ENCODE measurements at regions not wholly inside any gene's neighbourhood (a gene's known extent, or its start where the extent isn't known, plus 50 kb on each side); places are given as distances from the start of the nearest gene placed in this dataset.

- TF ChIP-seq, protein P1, sequence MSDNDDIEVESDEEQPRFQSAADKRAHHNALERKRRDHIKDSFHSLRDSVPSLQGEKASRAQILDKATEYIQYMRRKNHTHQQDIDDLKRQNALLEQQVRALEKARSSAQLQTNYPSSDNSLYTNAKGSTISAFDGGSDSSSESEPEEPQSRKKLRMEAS (IDR thresholded peaks at IDR 0.05), result peak; percentile 61
- TF ChIP-seq TEAD4 (IDR thresholded peaks at IDR 0.05) (peak; percentile 78; the same call in 1 of the 2 replicates), CREB1 (IDR thresholded peaks at IDR 0.05; ENCODE audit: low read depth) (peak; percentile 91), TAF1 (IDR thresholded peaks at IDR 0.05; ENCODE audit: low read depth) (no peak), EGR1 (IDR thresholded peaks at IDR 0.05) (no peak), CEBPB (IDR thresholded peaks at IDR 0.05) (peak; percentile 100), NFIC (IDR thresholded peaks at IDR 0.05) (peak; percentile 92), FOXM1 (IDR thresholded peaks at IDR 0.05; ENCODE audit: borderline replicate concordance, low read depth) (peak; percentile 98), EP300 (IDR thresholded peaks at IDR 0.05; ENCODE audit: borderline replicate concordance) (peak; percentile 98), USF1 (IDR thresholded peaks at IDR 0.05) (peak; percentile 25; the same call in 1 of the 2 replicates), YY1 (IDR thresholded peaks at IDR 0.05; ENCODE audit: low read depth) (no peak), RAD21 (IDR thresholded peaks at IDR 0.05; ENCODE audit: low read depth) (peak; percentile 14)
- TF ChIP-seq, protein P2, sequence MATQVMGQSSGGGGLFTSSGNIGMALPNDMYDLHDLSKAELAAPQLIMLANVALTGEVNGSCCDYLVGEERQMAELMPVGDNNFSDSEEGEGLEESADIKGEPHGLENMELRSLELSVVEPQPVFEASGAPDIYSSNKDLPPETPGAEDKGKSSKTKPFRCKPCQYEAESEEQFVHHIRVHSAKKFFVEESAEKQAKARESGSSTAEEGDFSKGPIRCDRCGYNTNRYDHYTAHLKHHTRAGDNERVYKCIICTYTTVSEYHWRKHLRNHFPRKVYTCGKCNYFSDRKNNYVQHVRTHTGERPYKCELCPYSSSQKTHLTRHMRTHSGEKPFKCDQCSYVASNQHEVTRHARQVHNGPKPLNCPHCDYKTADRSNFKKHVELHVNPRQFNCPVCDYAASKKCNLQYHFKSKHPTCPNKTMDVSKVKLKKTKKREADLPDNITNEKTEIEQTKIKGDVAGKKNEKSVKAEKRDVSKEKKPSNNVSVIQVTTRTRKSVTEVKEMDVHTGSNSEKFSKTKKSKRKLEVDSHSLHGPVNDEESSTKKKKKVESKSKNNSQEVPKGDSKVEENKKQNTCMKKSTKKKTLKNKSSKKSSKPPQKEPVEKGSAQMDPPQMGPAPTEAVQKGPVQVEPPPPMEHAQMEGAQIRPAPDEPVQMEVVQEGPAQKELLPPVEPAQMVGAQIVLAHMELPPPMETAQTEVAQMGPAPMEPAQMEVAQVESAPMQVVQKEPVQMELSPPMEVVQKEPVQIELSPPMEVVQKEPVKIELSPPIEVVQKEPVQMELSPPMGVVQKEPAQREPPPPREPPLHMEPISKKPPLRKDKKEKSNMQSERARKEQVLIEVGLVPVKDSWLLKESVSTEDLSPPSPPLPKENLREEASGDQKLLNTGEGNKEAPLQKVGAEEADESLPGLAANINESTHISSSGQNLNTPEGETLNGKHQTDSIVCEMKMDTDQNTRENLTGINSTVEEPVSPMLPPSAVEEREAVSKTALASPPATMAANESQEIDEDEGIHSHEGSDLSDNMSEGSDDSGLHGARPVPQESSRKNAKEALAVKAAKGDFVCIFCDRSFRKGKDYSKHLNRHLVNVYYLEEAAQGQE (IDR thresholded peaks at IDR 0.05; ENCODE audit: low read depth), result no peak
Observed at GRCh38 chr6:6811128-6812009, 222.8 kb downstream of the LY86 start.

All from Ishikawa (cell line).